Panc1 (cell line): ENCODE measurements at regions not wholly inside any gene's neighbourhood (a gene's known extent, or its start where the extent isn't known, plus 50 kb on each side); places are given as distances from the start of the nearest gene placed in this dataset.

Experiments used
- ATAC-seq: fragments of 200-7000 bp; cut with Tn5 transposase; 2 replicates; pipeline ENCODE4 v1.9.1; 2020; ENCODE audit warnings: mild to moderate bottlenecking, moderate library complexity
- BruUV-seq: library from RNA; stranded (reverse); fragments of 400-500 nt; replicated peaks from 2 replicates; lab custom pipeline; 2021; lab: Mats Ljungman, UMichigan
- CTCF ChIA-PET: fragments of 300-600 bp; sonication (Branson Sonifier 250); formaldehyde crosslinking; loops from one replicate; lab custom pipeline; 2022; ENCODE audit warnings: antibody characterized with exemption; lab: Charles Lee
- POLR2A ChIA-PET: fragments of 300-600 bp; sonication (Branson Sonifier 250); formaldehyde crosslinking; loops from one replicate; lab custom pipeline; 2022; ENCODE audit warnings: antibody characterized with exemption; lab: Charles Lee
- DNase-seq: peaks from one replicate; pipeline ENCODE4 v3.0.0-alpha.2; 2010; ENCODE audit warnings: low read depth, low spot score
- H3K27ac ChIP-seq: 2 replicates; pipeline ENCODE4 v1.5.1; 2011; ENCODE audit warnings: mild to moderate bottlenecking, low read length, inconsistent platforms
- H3K27me3 ChIP-seq: fragments of 200-500 bp; sonication (Bioruptor generic); 2 replicates; pipeline ENCODE4 v1.6.0; 2014; ENCODE audit warnings: low read length, inconsistent platforms; ENCODE audit not compliant: control insufficient read depth, insufficient read depth
- H3K36me3 ChIP-seq: fragments of 200-500 bp; sonication (Bioruptor generic); 2 replicates; pipeline ENCODE4 v1.5.1; 2014; ENCODE audit warnings: inconsistent platforms, mild to moderate bottlenecking, low read length, moderate library complexity; ENCODE audit not compliant: control insufficient read depth, insufficient read depth
- H3K4me1 ChIP-seq: 2 replicates; pipeline ENCODE4 v1.5.1; 2011; ENCODE audit warnings: inconsistent platforms, mild to moderate bottlenecking, low read length, moderate library complexity; ENCODE audit not compliant: control insufficient read depth, insufficient read depth
- H3K4me3 ChIP-seq, 2 experiments: 2 replicates each; pipeline ENCODE4 v1.5.1; 2011 to 2012; ENCODE audit warnings: low read depth in 2 of 2, low read length in 2 of 2, mild to moderate bottlenecking in 2 of 2, inconsistent platforms in 1 of 2, moderate library complexity in 1 of 2
- H3K9me3 ChIP-seq: fragments of 200-500 bp; sonication (Bioruptor generic); 2 replicates; pipeline ENCODE4 v1.5.1; 2014; ENCODE audit warnings: low read depth, mild to moderate bottlenecking, inconsistent platforms, low read length, moderate library complexity; ENCODE audit not compliant: control insufficient read depth, insufficient read depth
- CTCF ChIP-seq: fragments of 450-650 bp; IDR thresholded peaks from 2 replicates; pipeline ENCODE4 v1.5.1; 2017; ENCODE audit warnings: mild to moderate bottlenecking
- POLR2AphosphoS5 ChIP-seq: IDR thresholded peaks from 2 replicates; pipeline ENCODE4 v1.6.1; 2012; ENCODE audit warnings: mild to moderate bottlenecking, low read depth, low read length, moderate library complexity
- REST ChIP-seq, 2 experiments: IDR thresholded peaks; 2 replicates each; pipeline ENCODE4 v1.6.1; 2011 to 2012; ENCODE audit warnings: low read depth in 2 of 2, control low read depth in 1 of 2, low read length in 1 of 2, mild to moderate bottlenecking in 1 of 2, moderate library complexity in 1 of 2; ENCODE audit not compliant: insufficient read depth in 1 of 2
- SIN3A ChIP-seq: IDR thresholded peaks from 2 replicates; pipeline ENCODE4 v1.6.1; 2012; ENCODE audit warnings: low read depth, mild to moderate bottlenecking, low read length, moderate library complexity, borderline replicate concordance; ENCODE audit not compliant: insufficient read depth
- TCF7L2 ChIP-seq: IDR thresholded peaks from 2 replicates; pipeline ENCODE4 v1.6.1; 2011; ENCODE audit warnings: mild to moderate bottlenecking, low read depth, low read length, inconsistent platforms
- in situ Hi-C: cut with HindIII; loops from 2 replicates; pipeline ENCODE4 v1.10.0; 2016; ENCODE audit warnings: low sequenced_read_pairs, low pct_unique_long_range_greater_than_20kb
- intact Hi-C: fragments of 100-400 bp; cut with micrococcal nuclease; formaldehyde crosslinking; loops from one replicate; pipeline ENCODE4 v1.10.0; 2022; ENCODE audit not compliant: unreplicated experiment

- Histone ChIP-seq H3K36me3 (no peaks in the 10 kb centered on the region), H3K9me3 (no peaks in the 10 kb centered on the region), H3K27ac (no peak overlapping the region), H3K4me3 (no peak overlapping the region), H3K27me3 (no peaks in the 10 kb centered on the region), H3K4me1 (no peaks in the 10 kb centered on the region)
- ChIA-PET CTCF (no interaction called here), POLR2A (no interaction called here)
- in situ Hi-C loops: no loop called here
- BruUV-seq: no TSS peak
- TF ChIP-seq POLR2AphosphoS5 (no peak), SIN3A (no peak), CTCF (no peak), TCF7L2 (no peak), REST (IDR thresholded peaks at IDR 0.05; ENCODE audit: insufficient read depth in 1 of 2, low read depth in 2 of 2, low read length in 1 of 2) (no peak)
- ATAC-seq (no peak), DNase-seq (no peak)
- intact Hi-C loops: no loop called here
Measured at GRCh38 chr2:40629768-40630434, 178.0 kb upstream of the SLC8A1 start.

- TF ChIP-seq TCF7L2 (no peak), REST (IDR thresholded peaks at IDR 0.05; ENCODE audit: insufficient read depth in 1 of 2, low read depth in 2 of 2, low read length in 1 of 2) (no peak), POLR2AphosphoS5 (no peak), SIN3A (no peak), CTCF (no peak)
- intact Hi-C loops: no loop called here
- POLR2A ChIA-PET: no interaction called here
- Histone ChIP-seq H3K36me3 (no peaks in the 10 kb centered on the region), H3K9me3 (no peaks in the 10 kb centered on the region), H3K27ac (no peak overlapping the region), H3K27me3 (no peaks in the 10 kb centered on the region), H3K4me3 (no peak overlapping the region), H3K4me1 (no peaks in the 10 kb centered on the region)
- no peak for ATAC-seq
- no TSS peak for BruUV-seq
- in situ Hi-C loops: no loop called here
- no peak for DNase-seq
- CTCF ChIA-PET: no interaction called here
Measured at GRCh38 chr2:40639320-40639719, 187.4 kb upstream of the SLC8A1 start.
